SJSA1 (cell line): ENCODE measurements at regions not wholly inside any gene's neighbourhood (a gene's known extent, or its start where the extent isn't known, plus 50 kb on each side); places are given as distances from the start of the nearest gene placed in this dataset.

ENCODE experiments used
- DNase-seq, 2 experiments: peaks; one replicate each; pipeline ENCODE4 v3.0.0-alpha.2; 2015 to 2020; ENCODE audit warnings: low spot score in 2 of 2, low read depth in 1 of 2
- H3K27ac ChIP-seq: fragments of 250-450 bp; sonication (Bioruptor Pico); 2 replicates; pipeline ENCODE4 v1.5.1; 2020; ENCODE audit warnings: mild to moderate bottlenecking, moderate library complexity
- H3K27me3 ChIP-seq: fragments of 250-450 bp; sonication (Bioruptor Pico); replicated peaks from 2 replicates; pipeline ENCODE4 v1.5.1; 2020; ENCODE audit warnings: mild to moderate bottlenecking, moderate library complexity
- H3K36me3 ChIP-seq: fragments of 250-450 bp; sonication (Bioruptor Pico); 2 replicates; pipeline ENCODE4 v1.5.1; 2020; ENCODE audit warnings: mild to moderate bottlenecking
- H3K4me1 ChIP-seq: fragments of 250-450 bp; sonication (Bioruptor Pico); replicated peaks from 2 replicates; pipeline ENCODE4 v1.6.1; 2021; ENCODE audit warnings: mild to moderate bottlenecking
- H3K4me3 ChIP-seq: fragments of 250-450 bp; sonication (Bioruptor Pico); 2 replicates; pipeline ENCODE4 v1.5.1; 2020; ENCODE audit warnings: mild to moderate bottlenecking
- H3K9me3 ChIP-seq: fragments of 250-450 bp; sonication (Bioruptor Pico); replicated peaks from 2 replicates; pipeline ENCODE4 v1.5.1; 2020; ENCODE audit warnings: mild to moderate bottlenecking

DNA sequence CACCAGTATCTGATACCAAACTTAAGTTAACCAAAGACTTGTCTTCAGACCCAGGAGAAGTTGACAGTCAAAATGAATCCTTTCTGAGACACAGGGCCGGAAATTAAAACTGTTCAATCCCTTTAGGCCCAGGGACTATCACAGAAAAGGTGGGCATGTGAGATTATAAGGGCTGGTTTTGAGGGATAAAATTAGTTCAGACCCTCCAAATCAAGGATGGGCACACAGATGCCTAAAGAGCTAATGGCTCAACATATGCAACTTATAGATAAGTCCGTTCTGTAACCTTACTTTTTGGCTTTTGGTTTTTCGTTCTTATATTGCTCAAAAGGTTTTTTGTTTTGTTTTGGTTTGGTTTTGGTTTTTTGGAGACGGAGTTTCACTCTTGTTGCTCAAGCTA is 129.6 kb upstream of the ABCA1 start:
- DNase-seq = no peak
- Histone ChIP-seq H3K4me3 (no peak overlapping the region), H3K27me3 (no peaks in the 10 kb centered on the region), H3K27ac (no peak overlapping the region), H3K9me3 (no peaks in the 10 kb centered on the region), H3K4me1 (peaks cover 22% of the 10 kb centered on the region), H3K36me3 (no peaks in the 10 kb centered on the region)

- H3K27me3 ChIP-seq = no peaks in the 10 kb centered on the region
- H3K36me3 ChIP-seq = no peaks in the 10 kb centered on the region
- H3K27ac ChIP-seq = no peak overlapping the region
- no peaks in the 10 kb centered on the region for H3K9me3 ChIP-seq
- no peak overlapping the region for H3K4me3 ChIP-seq
- no peak for DNase-seq
- H3K4me1 ChIP-seq = peaks cover 22% of the 10 kb centered on the region
Measured at GRCh38 chr9:105059252-105059651, 131.3 kb upstream of the ABCA1 start.

DNA sequence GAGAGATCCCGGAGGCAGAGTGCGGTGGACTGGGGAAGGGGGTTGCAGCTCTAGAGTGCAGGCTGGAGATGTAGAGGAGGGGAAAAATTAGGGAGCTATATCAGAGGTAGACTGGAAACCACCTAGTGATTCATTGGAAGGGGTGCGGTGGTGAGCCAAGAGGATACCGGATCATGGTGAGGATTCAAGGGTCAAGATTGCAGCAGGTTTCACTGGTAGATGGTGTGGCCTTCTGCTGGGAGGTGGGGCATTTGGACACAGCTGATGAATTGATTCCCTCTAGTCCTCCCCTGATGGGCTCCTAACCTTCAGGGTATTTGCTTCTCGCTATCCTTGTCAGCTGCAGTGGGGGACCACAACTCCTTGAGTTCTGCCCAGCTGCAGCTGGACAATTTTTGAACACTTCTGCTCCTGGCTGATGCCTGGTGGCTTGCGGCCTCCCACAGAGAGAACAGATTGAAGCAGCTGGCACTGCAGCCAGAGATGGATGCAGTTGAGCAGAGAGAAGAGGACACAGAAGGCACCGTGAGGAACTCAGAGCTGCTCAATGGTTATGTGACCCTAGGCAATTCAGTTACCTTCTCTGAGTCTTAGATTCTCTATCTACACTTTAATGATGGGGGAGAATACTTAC is 134.4 kb upstream of the ABCA1 start:
- H3K4me3 ChIP-seq = no peak overlapping the region
- no peak for DNase-seq
- H3K9me3 ChIP-seq = no peaks in the 10 kb centered on the region
- no peak overlapping the region for H3K27ac ChIP-seq
- no peaks in the 10 kb centered on the region for H3K27me3 ChIP-seq
- H3K4me1 ChIP-seq = peaks cover 27% of the 10 kb centered on the region
- no peaks in the 10 kb centered on the region for H3K36me3 ChIP-seq

DNA sequence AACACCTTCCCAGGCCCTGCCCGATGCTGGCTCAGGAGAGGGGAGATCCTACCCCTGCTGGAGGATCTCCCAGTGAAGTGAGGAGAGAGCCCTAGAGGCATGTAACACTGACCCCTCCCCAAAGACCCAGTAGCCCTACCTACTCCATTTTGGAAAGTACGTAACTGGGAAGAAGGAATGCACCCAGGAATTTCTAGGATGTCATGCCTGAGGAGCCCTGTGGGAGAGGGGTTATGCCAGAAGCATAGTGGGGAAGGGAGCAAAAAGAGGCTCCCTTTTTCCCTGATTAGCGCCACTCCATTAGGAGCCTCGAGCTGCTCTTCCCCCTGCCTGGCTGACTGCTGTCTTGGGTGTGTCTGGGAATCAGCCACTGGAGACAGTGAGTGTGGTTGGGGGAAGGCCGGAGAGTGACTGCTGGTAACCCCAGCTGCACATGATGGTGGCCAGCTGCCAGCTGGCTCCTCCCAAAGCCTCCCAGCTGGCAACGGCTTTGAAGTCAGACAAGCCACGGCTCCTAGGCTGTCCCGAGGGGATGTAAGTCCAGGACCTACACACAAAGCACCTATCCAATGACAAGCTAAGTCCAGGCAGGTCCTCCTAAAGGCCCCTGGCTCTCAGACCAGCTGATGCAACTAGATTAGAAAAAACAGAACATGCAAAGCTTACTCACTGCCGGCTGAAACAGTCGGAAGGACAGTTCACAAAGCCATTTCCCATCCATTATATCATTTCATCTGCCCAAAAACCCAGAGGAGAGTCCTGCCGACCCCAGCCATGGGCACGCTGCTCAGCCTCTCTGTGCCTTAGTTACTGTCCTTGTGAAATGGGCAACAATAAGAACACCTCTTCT is 136.5 kb upstream of the ABCA1 start:
- H3K9me3 ChIP-seq = peaks cover 4% of the 10 kb centered on the region; the same call in 1 of the 2 replicates
- H3K27me3 ChIP-seq = no peaks in the 10 kb centered on the region
- no peaks in the 10 kb centered on the region for H3K36me3 ChIP-seq
- peaks cover 21% of the 10 kb centered on the region for H3K4me1 ChIP-seq
- H3K27ac ChIP-seq = peak overlapping the region; percentile 77
- peak; percentile 85 to 88 for DNase-seq
- no peak overlapping the region for H3K4me3 ChIP-seq

DNA sequence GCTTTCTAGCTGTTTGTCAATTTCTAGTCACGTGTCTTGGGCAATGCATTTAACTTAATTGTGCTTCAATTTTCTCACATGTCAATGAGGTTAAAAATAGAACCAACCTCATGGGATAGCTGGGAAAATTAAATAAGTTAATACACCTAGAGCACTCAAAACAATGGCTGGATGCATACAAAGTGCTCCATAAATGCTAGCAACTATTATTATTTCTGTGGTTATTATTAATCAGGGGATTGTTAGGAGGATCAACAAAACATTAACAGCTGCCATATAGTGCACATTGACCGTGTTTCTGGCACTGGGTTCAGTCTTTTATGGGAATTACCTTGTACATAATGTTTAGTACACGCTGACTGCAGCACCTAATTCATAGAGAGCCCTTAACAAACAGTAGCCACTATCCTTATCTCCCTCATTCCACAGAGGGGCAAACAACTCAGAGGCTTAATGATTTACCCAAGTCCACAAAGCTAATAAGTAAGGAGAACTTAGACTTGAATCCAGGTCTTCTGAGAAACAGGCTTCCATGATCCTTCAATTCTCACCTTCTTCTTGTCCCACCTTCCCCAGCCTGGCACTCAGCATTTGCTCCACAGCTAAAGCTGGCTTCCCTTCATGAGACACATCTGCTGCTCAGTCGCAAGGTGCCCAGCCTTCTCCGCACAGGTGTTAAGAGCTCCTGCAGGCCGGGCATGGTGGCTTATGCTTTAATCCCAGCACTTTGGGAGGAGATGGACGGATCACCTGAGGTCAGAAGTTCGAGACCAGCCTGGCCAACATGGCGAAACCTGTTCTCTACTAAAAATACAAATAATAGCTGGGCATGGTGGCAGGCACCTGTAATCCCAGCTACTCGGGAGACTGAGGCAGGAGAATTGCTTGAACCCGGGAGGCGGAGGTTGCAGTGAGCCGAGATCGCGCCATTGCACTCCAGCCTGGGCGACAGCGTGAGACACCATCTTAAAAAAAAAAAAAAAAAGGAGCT is 137.4 kb upstream of the ABCA1 start:
- DNase-seq = no peak

DNA sequence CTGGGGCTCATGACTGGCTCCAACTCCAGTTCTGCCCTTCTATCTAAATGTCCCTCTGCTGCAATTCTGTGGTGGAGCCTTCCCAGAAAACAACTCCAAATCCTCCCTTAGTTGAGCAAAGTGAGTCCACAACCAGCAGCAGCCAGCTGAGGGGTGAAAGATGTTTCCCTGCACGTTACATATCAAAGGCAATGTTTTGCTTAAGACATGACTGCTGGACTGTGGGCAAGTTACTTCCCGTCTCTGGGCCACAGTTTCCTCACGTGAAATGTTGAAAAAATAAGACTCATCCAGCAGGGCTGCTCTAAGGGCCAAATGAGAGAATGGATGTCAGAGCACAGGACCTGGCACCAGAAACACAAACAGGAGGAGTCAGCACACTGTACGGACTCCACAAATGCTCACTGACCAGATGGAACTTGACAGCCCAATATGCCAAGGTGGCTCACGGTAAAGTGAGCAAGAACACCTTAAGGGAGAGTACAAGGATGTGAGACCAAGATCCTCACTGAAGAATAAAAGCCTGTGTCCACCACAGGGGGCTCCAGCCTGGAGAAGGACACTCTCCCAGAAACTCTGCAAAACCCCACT is 138.4 kb upstream of the ABCA1 start:
- no peak overlapping the region for H3K27ac ChIP-seq
- no peak for DNase-seq
- peaks cover 4% of the 10 kb centered on the region; the same call in 1 of the 2 replicates for H3K9me3 ChIP-seq

More for the DNA sequence above, 137.4 kb upstream of the ABCA1 start:
- H3K27me3 ChIP-seq = no peaks in the 10 kb centered on the region
- H3K36me3 ChIP-seq = no peaks in the 10 kb centered on the region
- peaks cover 4% of the 10 kb centered on the region; the same call in 1 of the 2 replicates for H3K9me3 ChIP-seq
- H3K27ac ChIP-seq = peak overlapping the region; percentile 77; the same call in 1 of the 2 replicates
- H3K4me1 ChIP-seq = peaks cover 29% of the 10 kb centered on the region
- no peak overlapping the region for H3K4me3 ChIP-seq

GRCh38 chr9:105067895-105068580 is 140.1 kb upstream of the ABCA1 start:
- Histone ChIP-seq H3K27ac (no peak overlapping the region), H3K4me1 (peaks cover 47% of the 10 kb centered on the region), H3K27me3 (no peaks in the 10 kb centered on the region), H3K9me3 (peaks cover 4% of the 10 kb centered on the region; the same call in 1 of the 2 replicates), H3K36me3 (no peaks in the 10 kb centered on the region), H3K4me3 (no peak overlapping the region)
- no peak for DNase-seq

More for the DNA sequence above, 138.4 kb upstream of the ABCA1 start:
- Histone ChIP-seq H3K27me3 (no peaks in the 10 kb centered on the region), H3K4me3 (no peak overlapping the region), H3K36me3 (no peaks in the 10 kb centered on the region), H3K4me1 (peaks cover 39% of the 10 kb centered on the region)

GRCh38 chr9:105069285-105069684 is 141.3 kb upstream of the ABCA1 start:
- Histone ChIP-seq H3K27ac (no peak overlapping the region), H3K9me3 (peaks cover 4% of the 10 kb centered on the region; the same call in 1 of the 2 replicates), H3K36me3 (no peaks in the 10 kb centered on the region), H3K27me3 (no peaks in the 10 kb centered on the region), H3K4me3 (no peak overlapping the region), H3K4me1 (peaks cover 37% of the 10 kb centered on the region)
- DNase-seq = no peak

- no peaks in the 10 kb centered on the region for H3K27me3 ChIP-seq
- H3K4me1 ChIP-seq = peaks cover 33% of the 10 kb centered on the region
- no peaks in the 10 kb centered on the region for H3K36me3 ChIP-seq
- H3K27ac ChIP-seq = no peak overlapping the region; the same call in 1 of the 2 replicates
- H3K4me3 ChIP-seq = no peak overlapping the region
- H3K9me3 ChIP-seq = peaks cover 4% of the 10 kb centered on the region; the same call in 1 of the 2 replicates
- no peak for DNase-seq
Measured at GRCh38 chr9:105069696-105070095, 141.7 kb upstream of the ABCA1 start.

- H3K36me3 ChIP-seq = no peaks in the 10 kb centered on the region
- H3K4me3 ChIP-seq = no peak overlapping the region
- DNase-seq = no peak
- H3K27me3 ChIP-seq = no peaks in the 10 kb centered on the region
- peak overlapping the region; percentile 98 for H3K27ac ChIP-seq
- H3K9me3 ChIP-seq = peaks cover 4% of the 10 kb centered on the region; the same call in 1 of the 2 replicates
- H3K4me1 ChIP-seq = peaks cover 28% of the 10 kb centered on the region
Measured at GRCh38 chr9:105070176-105070575, 142.2 kb upstream of the ABCA1 start.

GRCh38 chr9:105072476-105072875 is 144.5 kb upstream of the ABCA1 start:
- Histone ChIP-seq H3K4me3 (no peak overlapping the region), H3K27me3 (no peaks in the 10 kb centered on the region), H3K4me1 (peaks cover 28% of the 10 kb centered on the region), H3K36me3 (no peaks in the 10 kb centered on the region), H3K27ac (no peak overlapping the region; the same call in 1 of the 2 replicates), H3K9me3 (peaks cover 4% of the 10 kb centered on the region; the same call in 1 of the 2 replicates)
- DNase-seq = no peak

DNA sequence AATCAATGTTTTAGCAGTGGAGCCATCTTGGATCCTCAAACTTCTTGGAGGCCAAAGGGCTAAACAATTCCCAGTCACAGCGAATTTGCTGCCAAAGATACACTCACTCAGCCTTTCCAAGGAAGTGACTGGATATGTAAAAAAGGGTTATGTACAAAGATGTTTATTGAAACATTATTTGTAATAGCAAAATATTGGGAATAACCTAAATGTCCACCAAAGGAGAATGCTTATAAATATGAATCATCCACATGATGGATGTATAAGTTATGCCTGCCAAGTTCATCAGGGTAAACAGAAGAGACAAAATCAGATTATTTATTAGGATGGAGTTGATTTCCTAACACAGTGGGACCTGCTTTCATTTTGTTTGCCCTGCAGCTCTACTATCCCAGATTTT is 145.2 kb upstream of the ABCA1 start:
- Histone ChIP-seq H3K36me3 (no peaks in the 10 kb centered on the region), H3K27ac (no peak overlapping the region), H3K9me3 (peaks cover under 1% of the 10 kb centered on the region; the same call in 1 of the 2 replicates), H3K4me1 (peaks cover 28% of the 10 kb centered on the region), H3K27me3 (no peaks in the 10 kb centered on the region), H3K4me3 (no peak overlapping the region)
- DNase-seq = no peak
